NOMO-1 treated with dmso at 0.1 percent for 144 hours (cell line): ENCODE measurements at regions not wholly inside any gene's neighbourhood (a gene's known extent, or its start where the extent isn't known, plus 50 kb on each side); places are given as distances from the start of the nearest gene placed in this dataset.

Experiments
- DNase-seq: peaks from one replicate; lab custom pipeline; 2025; ENCODE audit not compliant: unreplicated experiment; lab: John Stamatoyannopoulos, UW

DNA sequence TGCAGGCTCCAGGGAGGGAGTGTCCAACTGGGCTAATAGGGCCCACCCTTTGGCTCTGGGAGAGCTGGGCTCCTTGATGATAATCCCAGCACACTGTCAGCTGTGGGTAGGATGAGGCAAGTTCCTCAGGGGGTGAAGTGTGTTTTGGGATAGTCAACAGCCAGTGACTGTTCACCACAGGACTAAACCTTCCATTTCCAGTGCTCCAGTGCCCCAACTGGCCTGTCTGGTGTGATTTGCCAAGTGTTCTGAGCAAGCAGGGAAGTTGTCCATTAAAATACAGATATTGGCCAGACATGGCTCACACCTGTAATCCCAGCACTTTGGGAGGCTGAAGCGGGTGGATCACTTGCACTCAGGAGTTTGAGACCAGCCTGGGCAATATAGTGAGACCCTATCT, 150.9 kb downstream of the TM9SF2 start:
- DNase-seq: no peak

DNA sequence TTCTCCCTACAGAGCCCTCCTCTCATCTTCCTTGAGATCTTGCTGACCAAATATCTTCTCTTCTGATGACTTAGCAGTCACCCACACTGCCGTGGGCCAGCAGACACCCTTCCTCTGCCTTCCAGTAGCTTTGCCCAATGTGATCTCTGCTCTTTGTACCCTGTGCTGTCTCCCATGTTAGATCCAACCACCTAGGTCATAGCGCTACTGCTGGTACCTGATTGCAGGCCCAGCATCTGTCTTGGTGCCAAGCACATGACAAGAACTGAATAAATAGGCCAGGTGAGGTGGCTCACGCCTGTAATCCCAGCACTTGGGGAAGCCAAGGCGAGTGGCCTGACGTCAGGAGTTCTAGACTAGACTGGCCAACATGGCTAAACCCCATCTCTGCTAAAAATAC, 149.7 kb downstream of the TM9SF2 start:
- no peak for DNase-seq

GRCh38 chr13:99650410-99650809, 149.1 kb downstream of the TM9SF2 start:
- DNase-seq: no peak

DNA sequence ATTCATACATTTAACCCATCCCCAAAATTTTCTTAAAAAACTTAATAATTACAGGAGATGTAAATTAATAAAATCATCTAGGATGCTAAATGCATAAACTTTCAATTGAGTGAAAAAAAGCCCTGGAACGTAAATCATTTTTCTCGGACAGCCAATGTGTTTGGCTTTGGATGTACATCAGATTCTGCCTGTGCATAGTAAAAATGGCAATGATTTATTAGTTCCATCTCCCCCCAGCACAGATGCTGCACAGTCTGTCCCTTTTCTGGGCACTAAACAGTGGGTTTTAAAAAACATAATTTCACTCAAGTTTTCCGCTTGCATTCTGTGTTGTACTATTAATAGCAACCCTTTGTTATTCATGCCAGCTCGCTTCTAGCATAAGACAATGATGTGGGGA, 147.7 kb downstream of the TM9SF2 start:
- DNase-seq: no peak

- no peak for DNase-seq
These were observed 146.9 kb downstream of the TM9SF2 start for GRCh38 chr13:99648066-99648665.

- no peak for DNase-seq
These were observed 146.3 kb downstream of the TM9SF2 start for GRCh38 chr13:99647596-99647985.

GRCh38 chr13:99646866-99647595, 145.8 kb downstream of the TM9SF2 start:
- no peak for DNase-seq

DNA sequence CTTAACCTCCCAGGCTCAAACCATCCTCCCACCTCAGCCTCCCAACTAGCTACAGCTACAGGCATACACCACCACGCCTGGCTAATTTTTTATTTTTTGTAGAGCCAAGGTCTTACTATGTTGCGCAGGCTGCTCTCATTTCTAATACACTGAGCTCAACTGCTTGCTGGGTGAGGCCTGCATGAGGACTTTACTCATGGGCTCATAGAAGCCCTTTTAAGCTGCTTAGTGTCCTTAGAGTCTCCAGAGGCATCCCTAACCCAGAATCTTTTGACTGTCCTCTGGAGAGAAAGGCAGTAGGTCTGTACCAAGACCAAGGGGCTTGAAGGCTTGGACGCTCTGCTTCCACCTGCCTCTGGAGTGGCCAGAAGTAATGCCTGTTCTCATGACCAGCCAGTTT, 141.6 kb downstream of the TM9SF2 start:
- no peak for DNase-seq

- no peak for DNase-seq
These were observed 140.7 kb downstream of the TM9SF2 start for GRCh38 chr13:99642006-99642405.

DNA sequence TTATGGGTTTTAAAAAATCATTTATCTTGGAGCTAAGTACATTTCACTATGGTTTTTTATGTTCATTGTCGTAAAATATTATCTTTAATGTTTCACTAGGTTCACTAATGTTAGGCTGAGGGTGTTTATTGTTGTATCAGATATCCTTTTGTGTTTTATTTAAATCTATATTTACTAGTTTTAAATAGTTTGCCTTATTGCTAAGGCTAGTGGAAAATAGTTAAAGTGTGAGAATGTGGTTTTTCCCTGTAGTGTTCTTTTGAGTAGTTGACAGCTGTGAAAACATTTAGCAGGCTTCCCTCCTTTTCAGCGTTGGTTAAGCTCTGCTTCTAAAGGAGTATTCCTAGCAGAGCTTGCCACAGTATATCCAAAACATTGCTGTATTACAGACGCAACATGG, 139.0 kb downstream of the TM9SF2 start:
- DNase-seq: no peak

DNA sequence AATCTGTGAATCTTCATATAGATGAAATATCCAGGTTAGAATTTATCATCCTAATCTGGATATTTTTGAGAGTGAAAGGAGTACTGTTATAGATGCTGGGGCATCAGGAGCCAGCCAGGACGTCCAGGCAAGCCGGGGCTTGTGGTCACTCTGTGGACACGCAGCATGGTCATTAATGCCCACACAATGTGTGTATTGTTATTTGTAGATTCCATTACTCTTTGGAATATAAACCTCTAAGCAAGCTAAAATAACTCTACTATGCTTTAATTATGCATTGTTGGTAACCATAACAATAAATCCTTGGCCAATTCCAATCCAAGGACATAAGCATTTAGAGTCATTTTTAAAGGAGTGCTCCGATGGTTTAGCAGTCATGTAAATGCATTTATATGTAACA, 137.9 kb downstream of the TM9SF2 start:
- DNase-seq: no peak

GRCh38 chr13:99636728-99637353, 135.6 kb downstream of the TM9SF2 start:
- DNase-seq: no peak

DNA sequence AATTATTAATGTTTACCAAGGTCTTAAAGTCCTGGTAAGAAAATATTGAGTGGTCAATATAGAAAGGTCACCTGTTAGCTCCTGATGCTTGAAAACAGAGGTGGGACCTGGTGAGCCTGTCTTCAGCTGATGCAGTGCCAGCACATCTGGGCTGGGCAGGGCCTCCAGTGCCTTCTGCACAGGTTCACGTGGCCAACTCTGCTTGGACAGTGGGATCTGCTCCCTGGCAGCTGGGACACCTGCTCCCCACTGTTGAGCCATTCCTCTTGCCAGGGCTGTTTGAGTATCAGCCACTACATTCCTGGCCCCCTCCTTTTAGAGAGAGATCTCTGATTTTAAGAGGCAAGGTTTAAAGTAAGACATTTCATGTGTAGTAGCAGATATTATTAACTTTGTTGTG, 135.0 kb downstream of the TM9SF2 start:
- DNase-seq: no peak

- DNase-seq: no peak
These were observed 133.4 kb downstream of the TM9SF2 start for GRCh38 chr13:99634672-99635071.

DNA sequence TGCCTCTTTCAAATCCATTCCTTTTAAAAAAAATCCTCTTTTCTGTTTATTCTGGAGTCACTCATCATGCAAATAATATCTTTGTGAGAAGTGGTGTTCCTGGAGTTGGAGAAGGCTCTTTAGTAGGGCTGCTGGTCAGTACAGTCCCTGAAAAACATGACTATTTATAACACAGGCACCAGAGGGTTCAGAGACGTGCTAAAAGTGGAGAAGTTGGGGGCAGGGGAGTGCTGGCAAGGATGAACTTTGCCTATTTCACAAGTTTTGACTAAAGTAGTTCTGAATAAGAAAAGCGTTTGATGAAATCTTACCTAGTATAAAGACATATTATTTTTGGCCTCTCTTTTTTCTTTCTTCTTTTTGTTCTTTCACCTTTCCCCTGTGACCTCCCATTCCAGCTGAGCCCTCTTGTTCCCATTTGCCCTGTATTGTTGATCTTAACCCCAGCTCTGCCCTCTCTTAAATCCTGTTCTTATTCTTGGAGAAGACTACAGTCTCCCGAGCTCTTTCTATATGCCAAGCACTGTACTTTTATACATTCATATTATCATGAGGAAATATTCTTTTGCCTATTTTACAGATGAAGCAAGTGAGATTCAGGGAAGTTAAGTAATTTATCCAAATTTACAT, 129.1 kb downstream of the TM9SF2 start:
- DNase-seq: no peak

GRCh38 chr13:99629641-99630040, 128.4 kb downstream of the TM9SF2 start:
- DNase-seq: no peak

GRCh38 chr13:99628442-99628841, 127.2 kb downstream of the TM9SF2 start:
- no peak for DNase-seq

DNA sequence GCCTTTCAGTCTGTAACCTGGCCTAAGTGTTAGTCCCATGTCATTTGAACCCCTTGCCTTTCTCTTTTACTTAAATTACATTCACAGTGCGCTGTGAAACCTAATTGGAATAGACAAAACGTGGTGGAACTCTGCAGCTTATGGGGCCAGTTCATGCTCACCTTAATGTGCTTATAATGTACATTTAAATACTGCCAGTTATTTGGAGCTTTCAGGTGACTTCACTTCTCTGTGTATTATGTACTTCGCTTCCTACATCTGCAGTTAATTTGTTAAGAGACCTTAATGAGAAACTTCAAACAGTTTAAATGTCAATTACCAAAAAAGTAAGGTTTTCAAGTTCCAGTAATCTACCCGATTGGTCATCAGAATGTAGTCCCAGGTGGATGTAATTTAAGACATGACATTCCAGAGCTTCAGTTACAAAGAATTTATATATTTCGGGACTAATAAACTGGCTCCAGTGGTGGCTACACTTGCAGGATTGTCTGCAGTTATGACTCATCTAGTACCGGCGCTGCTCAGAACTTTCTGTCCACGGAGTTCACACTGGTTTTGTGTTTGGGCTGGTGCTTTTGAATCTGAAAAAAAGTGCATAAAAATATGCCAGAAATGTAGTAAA, 125.3 kb downstream of the TM9SF2 start:
- no peak for DNase-seq

DNA sequence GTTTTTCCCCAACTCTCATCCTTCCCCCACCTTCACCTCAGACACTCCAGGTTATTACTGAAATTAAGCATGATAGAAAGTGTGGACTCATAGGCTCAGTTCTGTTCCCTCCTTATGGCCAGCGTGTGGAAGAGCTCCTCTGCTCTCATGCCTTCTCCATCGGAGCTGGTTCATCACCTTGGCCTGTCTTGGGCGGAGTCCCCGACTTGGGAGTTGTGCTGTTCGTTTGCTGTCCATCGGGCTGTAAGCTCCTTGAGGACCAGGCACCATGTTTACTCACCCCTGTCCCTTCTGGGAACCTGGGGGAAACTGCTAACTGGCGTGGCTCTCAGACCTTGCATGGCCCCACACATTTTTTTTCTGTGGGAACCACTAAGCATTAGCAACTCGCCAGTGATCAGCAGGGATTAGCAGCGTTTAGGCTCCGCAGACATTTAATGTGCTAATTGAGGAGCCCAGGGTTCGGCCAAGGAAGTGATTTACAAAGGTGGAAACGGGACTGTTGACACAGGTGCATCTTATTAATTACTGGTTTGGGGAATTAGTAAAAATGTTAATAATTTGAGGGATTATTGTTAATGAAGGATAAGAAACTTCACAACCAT, 123.8 kb downstream of the TM9SF2 start:
- no peak for DNase-seq

DNA sequence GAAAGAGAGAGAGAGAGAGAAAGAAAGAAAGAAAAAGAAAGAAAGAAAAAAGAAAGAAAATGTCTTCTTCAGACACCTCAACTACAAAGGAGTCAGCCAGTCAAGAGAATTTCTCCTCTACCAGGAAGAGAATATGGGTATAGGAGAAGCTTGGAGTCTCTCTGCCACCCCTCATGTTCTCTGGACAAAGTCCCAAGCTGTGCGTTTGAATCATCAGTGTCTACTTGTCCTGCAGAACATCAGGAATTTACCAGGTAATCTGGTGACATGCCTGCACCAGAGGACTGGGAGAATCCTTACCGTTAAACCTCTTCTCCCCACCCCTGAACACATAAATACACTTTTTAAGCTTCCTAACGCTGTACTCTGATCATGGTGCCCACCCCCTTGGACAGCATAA, 119.5 kb downstream of the TM9SF2 start:
- DNase-seq: no peak

DNA sequence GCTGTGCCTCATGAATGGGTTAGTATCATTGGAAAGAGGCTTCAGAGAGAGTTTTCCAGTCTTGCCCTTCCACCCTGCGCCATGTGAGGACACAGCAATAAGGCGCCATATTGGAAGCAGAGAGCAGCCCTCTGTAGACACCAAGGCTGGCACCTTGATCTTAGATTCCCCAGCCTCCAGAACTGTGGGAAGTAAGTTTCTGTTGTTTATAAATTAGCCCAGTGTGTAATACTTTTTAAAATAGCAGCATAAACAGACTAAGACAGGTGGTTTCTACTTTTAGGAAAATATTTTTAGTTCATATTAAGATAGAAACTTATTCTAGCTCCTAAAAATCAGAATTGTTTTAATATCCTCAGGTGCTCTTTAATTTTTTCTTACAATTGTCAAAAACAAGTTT, 117.9 kb downstream of the TM9SF2 start:
- DNase-seq: no peak
